Endothelial cell of umbilical vein (primary cell): ENCODE measurements at regions not wholly inside any gene's neighbourhood (a gene's known extent, or its start where the extent isn't known, plus 50 kb on each side); places are given as distances from the start of the nearest gene placed in this dataset.

Source experiments
- BruUV-seq: library from RNA; stranded (reverse); fragments of 400-500 nt; replicated peaks from 2 replicates; lab custom pipeline; 2021; lab: Mats Ljungman, UMichigan
- CTCF ChIA-PET: fragments of 300-600, 350-600 bp; sonication (Branson Sonifier 250); formaldehyde crosslinking; loops from one replicate; lab custom pipeline; 2021; ENCODE audit warnings: antibody characterized with exemption, inconsistent platforms; lab: Charles Lee
- POLR2A ChIA-PET: fragments of 300-600, 350-600 bp; sonication (Branson Sonifier 250); formaldehyde crosslinking; loops from one replicate; lab custom pipeline; 2021; ENCODE audit warnings: antibody characterized with exemption, inconsistent platforms; lab: Charles Lee
- DNase-seq: peaks from one replicate; pipeline ENCODE4 v3.0.0-alpha.2; 2011; ENCODE audit warnings: low read depth, low spot score
- FAIRE-seq: peaks from 2 replicates; lab custom pipeline; 2011; peaks lifted over from hg19 to GRCh38; lab: Jason Lieb, UNC
- H2AFZ ChIP-seq: 2 replicates; pipeline ENCODE4 v1.6.0; 2012; ENCODE audit warnings: low read depth, low read length, control low read depth, inconsistent platforms
- H3K27ac ChIP-seq: 2 replicates; pipeline ENCODE4 v1.5.1; 2011; ENCODE audit warnings: low read depth, mild to moderate bottlenecking, control low read depth, low read length, moderate library complexity; ENCODE audit not compliant: insufficient read depth
- H3K27me3 ChIP-seq, 2 experiments: 2 replicates each; pipeline versions ENCODE4 v1.6.0 to v1.6.1; 2011; ENCODE audit warnings: low read length in 2 of 2, mixed read lengths in 1 of 2; ENCODE audit not compliant: control insufficient read depth in 2 of 2, insufficient read depth in 2 of 2
- H3K36me3 ChIP-seq, 2 experiments: 2 replicates in 1 of 2; 3 replicates in 1 of 2; pipeline ENCODE4 v1.5.1; 2011; ENCODE audit warnings: low read length in 2 of 2, mild to moderate bottlenecking in 1 of 2, moderate library complexity in 1 of 2; ENCODE audit not compliant: control insufficient read depth in 2 of 2, insufficient read depth in 2 of 2; ENCODE audit errors: extremely low read depth in 1 of 2
- H3K4me1 ChIP-seq: 3 replicates; pipeline ENCODE4 v1.5.1; 2011; ENCODE audit warnings: mild to moderate bottlenecking, low read length; ENCODE audit not compliant: control insufficient read depth, insufficient read depth; ENCODE audit errors: extremely low read depth
- H3K4me2 ChIP-seq: 2 replicates; pipeline ENCODE4 v1.6.1; 2011; ENCODE audit warnings: low read length, control low read depth, mixed read lengths; ENCODE audit not compliant: insufficient read depth
- H3K4me3 ChIP-seq, 3 experiments: fragments of 200-600 bp in 1 of 3; sonication (generic), shearing (Covaris generic) in 1 of 3; replicated peaks in 1 of 3; 2 replicates each; pipeline ENCODE4 v1.5.1; 2011 to 2016; ENCODE audit warnings: control low read depth in 3 of 3, low read length in 3 of 3, mild to moderate bottlenecking in 2 of 3, inconsistent platforms in 1 of 3, low read depth in 1 of 3, moderate library complexity in 1 of 3; ENCODE audit not compliant: insufficient read depth in 1 of 3
- H3K79me2 ChIP-seq: 2 replicates; pipeline ENCODE4 v1.6.0; 2012; ENCODE audit warnings: low read length, inconsistent platforms; ENCODE audit not compliant: control insufficient read depth, insufficient read depth
- H3K9ac ChIP-seq: replicated peaks from 2 replicates; pipeline ENCODE3; 2011; ENCODE audit warnings: low read length, control low read depth; ENCODE audit not compliant: insufficient read depth; ENCODE audit errors: extremely low read depth
- H3K9me1 ChIP-seq: replicated peaks from 3 replicates; pipeline ENCODE4 v1.6.0; 2011; ENCODE audit warnings: mild to moderate bottlenecking, low read length; ENCODE audit not compliant: control insufficient read depth, insufficient read depth; ENCODE audit errors: extremely low read depth
- H3K9me3 ChIP-seq: replicated peaks from 2 replicates; pipeline ENCODE4 v1.5.1; 2012; ENCODE audit warnings: low read length, inconsistent platforms; ENCODE audit not compliant: control insufficient read depth, insufficient read depth
- H4K20me1 ChIP-seq: replicated peaks from 2 replicates; pipeline ENCODE3; 2011; ENCODE audit warnings: mild to moderate bottlenecking, low read length; ENCODE audit not compliant: control insufficient read depth, insufficient read depth; ENCODE audit errors: extremely low read depth
- CTCF ChIP-seq, 2 donors: IDR thresholded peaks; 1 replicate in 1 of 2; 2 replicates in 1 of 2; pipeline ENCODE4 v1.5.1; 2011; ENCODE audit warnings: low read length in 2 of 2, mild to moderate bottlenecking in 2 of 2, moderate library complexity in 2 of 2, control low read depth in 1 of 2, inconsistent platforms in 1 of 2, low read depth in 1 of 2; ENCODE audit not compliant: insufficient read depth in 1 of 2; ENCODE audit errors: extremely low read depth in 1 of 2
- EZH2 ChIP-seq: IDR thresholded peaks from 2 replicates; pipeline ENCODE4 v1.6.1; 2012; ENCODE audit warnings: borderline replicate concordance, low read depth, mild to moderate bottlenecking, moderate library complexity, low read length, inconsistent platforms; ENCODE audit not compliant: severe bottlenecking
- FOS ChIP-seq: IDR thresholded peaks from 2 replicates; pipeline ENCODE4 v1.6.1; 2011; ENCODE audit warnings: mild to moderate bottlenecking, low read length, moderate library complexity, borderline replicate concordance; ENCODE audit not compliant: insufficient read depth
- GATA2 ChIP-seq: IDR thresholded peaks from 2 replicates; pipeline ENCODE4 v1.7.0; 2011; ENCODE audit warnings: low read depth, mild to moderate bottlenecking, moderate library complexity, mixed read lengths, low read length; ENCODE audit not compliant: insufficient read length, insufficient read depth
- JUN ChIP-seq: IDR thresholded peaks from 2 replicates; pipeline ENCODE4 v1.6.1; 2011; ENCODE audit warnings: borderline replicate concordance, low read depth; ENCODE audit not compliant: insufficient read length, insufficient read depth
- MYC ChIP-seq: IDR thresholded peaks from one replicate; pipeline ENCODE4 v1.6.1; 2011; ENCODE audit warnings: mild to moderate bottlenecking, low read depth, low read length
- POLR2A ChIP-seq: IDR thresholded peaks from 2 replicates; pipeline ENCODE4 v1.6.1; 2012; ENCODE audit warnings: low read depth, mild to moderate bottlenecking, control low read depth, low read length
- POLR2AphosphoS5 ChIP-seq: IDR thresholded peaks from 2 replicates; pipeline ENCODE4 v1.6.1; 2012; ENCODE audit warnings: low read depth, mild to moderate bottlenecking, control low read depth, low read length, moderate library complexity; ENCODE audit not compliant: insufficient read depth
- dilution Hi-C: fragments of 300-500 bp; cut with MboI; formaldehyde crosslinking; loops from one replicate; pipeline ENCODE4 v1.15.0; 2019; ENCODE audit warnings: low sequenced_read_pairs; ENCODE audit not compliant: extremely low pct_ligation_motif_present
- intact Hi-C: fragments of 100-400 bp; cut with micrococcal nuclease; formaldehyde crosslinking; loops from one replicate; pipeline ENCODE4 v1.10.0; 2022
- TF ChIP-seq, protein P1 (sequence below): IDR thresholded peaks from 2 replicates; pipeline ENCODE4 v1.6.1; 2011; ENCODE audit not compliant: insufficient read depth, insufficient read length

GRCh38 chr22:48577014-48577690 is 1250.5 kb downstream of the BRD1 start:
- no peaks in the 10 kb centered on the region for H3K9me1 ChIP-seq
- H4K20me1 ChIP-seq = no peaks in the 10 kb centered on the region
- TF ChIP-seq, protein P1, sequence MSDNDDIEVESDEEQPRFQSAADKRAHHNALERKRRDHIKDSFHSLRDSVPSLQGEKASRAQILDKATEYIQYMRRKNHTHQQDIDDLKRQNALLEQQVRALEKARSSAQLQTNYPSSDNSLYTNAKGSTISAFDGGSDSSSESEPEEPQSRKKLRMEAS = no peak
- TF ChIP-seq GATA2 = no peak
- TF ChIP-seq CTCF (IDR thresholded peaks at IDR 0.05; ENCODE audit: extremely low read depth in 1 of 2, insufficient read depth in 1 of 2, low read depth in 1 of 2, low read length in 2 of 2) = no peak
- no peak for TF ChIP-seq EZH2
- TF ChIP-seq JUN = no peak
- TF ChIP-seq POLR2AphosphoS5 = no peak
- TF ChIP-seq MYC = no peak
- TF ChIP-seq POLR2A = no peak
- TF ChIP-seq FOS = no peak
- no peaks in the 10 kb centered on the region for H3K36me3 ChIP-seq
- no peaks in the 10 kb centered on the region for H3K9me3 ChIP-seq
- H2AFZ ChIP-seq = no peak overlapping the region
- no peak overlapping the region for H3K27ac ChIP-seq
- no peaks in the 10 kb centered on the region for H3K4me1 ChIP-seq
- no peaks in the 10 kb centered on the region for H3K79me2 ChIP-seq
- POLR2A ChIA-PET = no interaction called here
- H3K4me2 ChIP-seq = no peak overlapping the region
- DNase-seq = no peak
- H3K9ac ChIP-seq = no peak overlapping the region
- H3K27me3 ChIP-seq = peaks cover 12 to 15% of the 10 kb centered on the region in 2 experiments
- no peak for FAIRE-seq
- no TSS peak for BruUV-seq
- CTCF ChIA-PET = interaction anchor here (0.8 to 1.1 kb wide), 3 partner anchors 1056 to 1148 kb away, joined by 4 to 5 read pairs (median 5); no protein-coding TSS in a partner anchor
- dilution Hi-C loops (no loop called here), intact Hi-C loops (loop anchor here (10.0 kb wide), 2 partner anchors 728 to 1148 kb away; no protein-coding TSS in a partner anchor)
- H3K4me3 ChIP-seq = no peak overlapping the region
